Right ventricle myocardium inferior (tissue), 1 donor: ENCODE measurements at regions not wholly inside any gene's neighbourhood (a gene's known extent, or its start where the extent isn't known, plus 50 kb on each side); places are given as distances from the start of the nearest gene placed in this dataset.
"Not testable (repeated sequence)": the region's sequence is repeated elsewhere in the genome, so short reads cannot be mapped to it uniquely, and the experiment has no call there.

Experiments used
- ATAC-seq: fragments of 200-7000 bp; cut with Tn5 transposase; one replicate; pipeline ENCODE4 v1.9.1; 2020; ENCODE audit warnings: mild to moderate bottlenecking, moderate library complexity
- DNase-seq: peaks from one replicate; pipeline ENCODE4 v3.0.0; 2021; ENCODE audit errors: missing footprints
- intact Hi-C: fragments of 100-400 bp; cut with DNase I; formaldehyde crosslinking; loops from one replicate; pipeline ENCODE4 v1.11.0; 2022
- donor health status: DM: no; HTN: yes; CAD: no; lungs with severe emphysema.

DNA sequence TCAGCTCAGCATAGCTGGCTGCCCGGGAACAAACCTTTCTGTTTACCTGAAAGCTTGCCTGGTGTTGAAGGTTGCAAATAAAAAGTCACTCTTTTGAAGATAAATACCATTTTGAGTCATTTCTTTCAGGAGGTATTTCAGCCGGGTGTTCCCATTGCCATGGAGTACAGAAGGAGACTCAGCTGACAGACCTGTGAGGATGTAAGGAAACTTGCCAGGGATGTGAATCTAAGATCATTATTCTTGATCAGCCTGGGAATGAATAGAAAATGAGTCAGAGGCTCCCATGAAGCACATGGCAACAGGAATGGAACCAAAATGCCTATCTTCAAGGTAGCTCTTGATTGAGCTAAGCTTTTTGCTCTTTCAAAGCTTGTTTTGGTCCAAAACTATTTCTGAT, 231.2 kb downstream of the CYRIA start:
- ATAC-seq (no peak), DNase-seq (no peak)
- intact Hi-C loops, result no loop called here

DNA sequence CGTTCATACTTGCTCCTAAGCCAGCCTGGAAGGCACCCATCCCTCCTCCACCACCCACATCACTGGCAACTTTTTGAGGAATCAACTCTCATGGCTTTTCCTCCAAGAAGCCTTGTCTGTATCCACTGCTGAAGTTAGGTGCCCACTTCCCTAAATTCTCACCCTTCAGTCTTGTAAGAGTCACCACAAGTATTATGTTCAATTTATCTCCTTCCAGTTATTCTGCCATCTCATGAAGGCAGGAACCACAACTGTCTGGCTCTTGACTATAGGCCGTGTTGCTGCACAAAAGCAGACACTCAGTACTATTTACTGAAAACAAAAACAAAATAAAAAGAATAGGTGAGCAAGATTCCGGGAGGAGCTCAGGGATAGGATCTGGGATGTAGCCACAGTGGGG, 234.8 kb downstream of the CYRIA start:
- no peak for DNase-seq
- no peak for ATAC-seq
- intact Hi-C loops, result no loop called here

DNA sequence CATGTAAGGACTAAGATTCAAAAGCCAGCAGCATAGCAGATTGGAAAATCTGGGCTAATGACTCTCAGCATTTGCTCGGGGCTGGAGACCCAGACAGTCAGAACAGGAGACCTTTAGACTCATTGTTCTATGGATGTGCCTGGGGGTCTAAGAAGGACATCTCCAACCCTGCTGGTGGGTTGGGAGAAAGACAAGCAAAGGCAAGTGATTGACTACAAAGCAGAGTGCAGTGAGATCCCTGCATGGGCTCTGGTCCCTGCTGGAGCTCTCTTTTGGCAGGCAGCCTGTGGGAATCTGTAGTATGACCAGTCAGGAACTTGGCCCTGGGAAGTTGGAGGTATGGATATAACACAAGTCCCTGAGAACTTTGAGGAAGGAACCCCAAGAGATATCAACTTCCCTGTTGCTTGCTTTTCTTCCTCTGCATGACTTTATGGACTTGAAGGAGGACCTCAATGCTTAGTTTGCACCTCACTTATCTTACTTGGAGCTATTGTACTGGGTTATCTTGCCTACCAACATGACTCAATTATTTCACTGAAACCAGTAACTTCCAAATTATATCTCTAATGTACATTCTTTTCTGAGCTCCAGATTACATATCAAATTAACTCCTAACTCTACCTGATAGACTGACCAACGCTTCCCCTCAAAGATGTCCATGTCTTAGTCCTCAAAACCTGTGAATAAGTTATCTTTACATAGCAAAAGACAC, 236.0 kb downstream of the CYRIA start:
- ATAC-seq (no peak), DNase-seq (no peak)
- intact Hi-C loops, result no loop called here

DNA sequence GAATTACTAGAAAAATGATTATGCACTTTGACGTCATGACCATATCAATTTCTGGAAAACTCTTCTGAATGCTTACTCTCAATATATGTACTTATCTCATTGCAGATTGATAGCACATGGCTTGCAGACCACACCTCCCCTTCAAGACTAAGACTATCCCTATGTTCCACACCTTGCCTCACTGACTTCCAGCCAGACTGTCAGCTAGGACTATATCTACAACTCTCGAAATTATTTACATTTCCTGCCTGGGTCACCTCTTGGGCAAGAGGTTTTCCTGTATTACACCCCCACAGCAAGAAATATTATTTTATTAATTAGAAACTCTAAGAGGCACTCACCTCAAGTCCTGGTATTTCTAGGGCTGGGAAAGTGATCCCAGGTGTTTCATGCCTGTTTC, 236.6 kb downstream of the CYRIA start:
- no peak for DNase-seq
- intact Hi-C loops, result no loop called here
- ATAC-seq, result no peak

DNA sequence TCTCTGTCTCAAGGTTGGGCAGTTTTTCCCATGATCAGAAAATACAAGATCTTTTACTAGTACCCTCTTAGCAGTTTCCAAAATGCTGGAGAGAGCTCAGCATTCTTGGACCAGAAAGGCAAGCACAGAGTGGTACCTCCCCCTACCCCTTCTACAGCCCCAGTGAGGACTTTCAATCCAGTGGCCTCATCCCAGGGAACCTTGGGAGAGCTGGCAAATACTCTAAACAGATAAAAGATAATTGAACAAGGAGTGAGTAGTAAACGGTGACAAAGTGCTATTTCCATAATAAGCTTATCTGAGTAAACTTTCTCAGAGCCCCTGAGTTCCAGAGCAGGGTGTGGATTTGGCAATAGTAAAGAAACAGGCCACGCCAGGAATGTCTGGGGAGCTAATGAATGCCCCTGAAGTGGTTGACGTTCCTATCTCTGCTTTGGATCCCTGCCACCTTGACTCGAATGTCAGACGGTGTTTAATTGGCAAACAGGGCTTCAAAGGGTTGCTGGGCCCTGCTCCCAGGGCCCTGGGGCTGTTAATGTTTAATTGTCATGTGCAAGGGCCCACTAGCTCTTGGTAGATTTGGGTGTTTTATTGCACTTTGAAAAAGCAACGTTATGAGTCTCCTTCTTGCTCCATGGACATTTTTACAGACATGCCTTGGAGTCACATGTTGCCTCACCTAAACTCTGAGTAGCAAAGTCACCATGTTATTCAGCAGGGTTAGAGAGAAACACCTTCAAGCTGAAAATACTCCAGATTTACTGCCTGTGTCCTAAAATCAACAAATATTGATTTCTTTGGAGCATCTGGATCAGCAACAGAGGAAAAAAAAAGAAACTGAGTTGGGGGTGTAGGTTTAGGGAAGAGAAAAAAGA, 239.9 kb downstream of the CYRIA start:
- intact Hi-C loops, result no loop called here
- ATAC-seq (peak; percentile 92), DNase-seq (no peak)

DNA sequence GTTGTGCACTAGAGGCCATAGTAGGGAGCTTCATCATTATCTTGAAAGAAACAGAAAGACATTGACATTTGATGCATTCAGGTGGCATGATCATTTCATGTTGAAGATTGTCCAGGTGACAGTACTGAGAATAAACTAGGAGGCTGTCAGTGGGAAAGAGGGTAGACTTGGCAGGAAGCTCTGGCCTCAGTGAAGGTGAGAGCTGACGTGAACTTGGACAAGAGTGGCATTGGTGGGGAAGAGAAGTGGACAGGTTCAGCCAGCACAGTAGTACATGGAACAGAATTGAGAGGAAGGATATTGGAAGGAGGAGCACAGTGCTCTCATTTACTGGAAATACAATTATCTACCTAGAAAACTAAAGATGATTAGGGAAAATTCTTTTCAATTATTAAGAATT, 245.2 kb downstream of the CYRIA start:
- ATAC-seq, result no peak
- DNase-seq, result no peak
- intact Hi-C loops, result no loop called here

DNA sequence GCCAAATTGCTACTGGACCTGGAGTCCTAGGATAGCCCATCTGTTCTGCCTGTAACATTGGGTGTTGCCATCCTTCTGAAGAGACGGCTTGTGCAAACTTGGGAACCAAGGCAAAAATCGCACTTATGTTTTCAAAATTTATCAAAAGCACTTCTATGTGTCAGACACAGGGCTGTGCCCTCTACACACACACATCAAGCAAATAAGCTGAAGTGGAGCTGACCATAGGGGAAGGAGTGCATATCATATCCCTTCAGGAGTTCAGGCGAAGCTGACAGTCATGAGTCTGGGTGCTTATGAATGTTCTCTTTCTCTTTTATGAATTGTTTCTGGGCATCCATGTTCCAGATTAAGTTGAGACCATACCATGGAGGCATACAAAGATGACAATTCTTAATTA, 247.9 kb downstream of the CYRIA start:
- no peak for DNase-seq
- no peak for ATAC-seq
- intact Hi-C loops, result no loop called here

DNA sequence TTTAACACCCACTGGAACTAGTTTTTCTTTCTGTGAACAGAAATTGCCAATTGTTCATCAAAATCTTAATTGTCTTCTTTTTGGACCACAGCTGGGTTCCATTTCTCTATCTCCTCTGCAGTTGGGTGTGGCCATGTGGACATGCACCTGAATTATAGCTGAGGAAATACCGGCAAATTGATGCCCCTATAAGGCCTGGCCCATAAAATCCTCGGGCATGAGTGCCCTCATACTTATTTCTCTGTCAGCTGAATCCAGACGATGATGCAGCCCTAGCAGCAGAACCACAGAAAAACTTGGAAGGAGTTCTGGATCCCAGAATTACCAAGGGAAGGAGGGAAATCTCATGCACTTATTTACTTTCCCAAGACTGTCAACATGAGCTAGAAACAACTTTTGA, 249.0 kb downstream of the CYRIA start:
- intact Hi-C loops, result no loop called here
- ATAC-seq (no peak), DNase-seq (no peak)

DNA sequence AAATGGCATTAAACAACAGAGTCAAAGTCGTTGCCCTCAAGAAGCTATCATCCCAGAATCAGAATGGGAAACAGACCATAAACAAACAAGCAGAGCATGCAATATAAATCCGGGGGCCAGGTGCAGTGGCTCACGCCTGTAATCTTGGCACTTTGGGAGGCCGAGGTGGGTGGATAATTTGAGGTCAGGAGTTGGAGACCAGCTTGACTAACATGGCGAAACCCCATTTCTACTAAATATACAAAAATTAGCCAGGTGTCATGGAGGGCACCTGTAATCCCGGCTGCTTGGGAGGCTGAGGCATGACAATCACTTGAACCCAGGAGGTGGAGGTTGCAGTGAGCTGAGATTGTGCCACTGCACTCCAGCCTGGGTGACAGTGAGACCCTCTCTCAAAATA, 249.8 kb downstream of the CYRIA start:
- intact Hi-C loops, DNase-seq, ATAC-seq: not testable (repeated sequence)

DNA sequence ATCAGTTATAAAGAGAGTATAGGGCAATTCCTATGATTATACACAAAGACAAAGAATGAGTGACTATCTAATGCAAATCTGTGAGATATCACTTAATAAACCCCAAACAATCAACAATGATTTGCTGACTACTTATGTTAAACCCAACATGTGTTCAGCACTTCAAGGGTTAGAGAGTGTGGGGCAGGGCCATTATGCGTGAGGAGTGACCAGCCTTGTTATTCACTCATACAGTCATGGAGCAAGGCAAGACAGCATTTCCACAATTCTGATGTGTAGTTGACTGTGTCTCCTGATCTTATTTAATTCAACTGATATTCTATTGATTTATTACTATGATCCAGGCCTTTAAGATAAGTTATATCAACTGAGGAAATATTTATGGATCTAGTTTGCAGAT, 251.7 kb downstream of the CYRIA start:
- intact Hi-C loops, result no loop called here
- no peak for ATAC-seq
- DNase-seq, result no peak

DNA sequence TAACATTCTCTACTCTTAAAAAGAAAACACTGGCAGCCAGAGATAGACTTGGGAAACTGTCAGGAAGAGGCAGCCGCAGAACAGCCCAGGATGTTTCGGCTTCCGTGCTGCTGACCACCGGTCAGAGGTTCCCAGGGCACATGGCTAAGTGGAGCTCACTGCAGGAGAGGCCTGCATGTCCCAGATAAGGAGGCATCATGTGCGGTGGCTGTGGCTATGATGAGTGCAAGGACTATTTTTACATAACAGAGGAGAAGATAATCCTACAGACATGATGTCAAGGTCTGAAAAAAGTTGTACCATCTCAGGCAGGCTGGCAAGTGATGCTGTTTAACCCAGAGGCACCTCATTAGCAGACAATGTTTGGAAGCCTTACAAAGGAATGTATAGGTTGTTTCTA, 252.3 kb downstream of the CYRIA start:
- peak; percentile 91 for ATAC-seq

DNA sequence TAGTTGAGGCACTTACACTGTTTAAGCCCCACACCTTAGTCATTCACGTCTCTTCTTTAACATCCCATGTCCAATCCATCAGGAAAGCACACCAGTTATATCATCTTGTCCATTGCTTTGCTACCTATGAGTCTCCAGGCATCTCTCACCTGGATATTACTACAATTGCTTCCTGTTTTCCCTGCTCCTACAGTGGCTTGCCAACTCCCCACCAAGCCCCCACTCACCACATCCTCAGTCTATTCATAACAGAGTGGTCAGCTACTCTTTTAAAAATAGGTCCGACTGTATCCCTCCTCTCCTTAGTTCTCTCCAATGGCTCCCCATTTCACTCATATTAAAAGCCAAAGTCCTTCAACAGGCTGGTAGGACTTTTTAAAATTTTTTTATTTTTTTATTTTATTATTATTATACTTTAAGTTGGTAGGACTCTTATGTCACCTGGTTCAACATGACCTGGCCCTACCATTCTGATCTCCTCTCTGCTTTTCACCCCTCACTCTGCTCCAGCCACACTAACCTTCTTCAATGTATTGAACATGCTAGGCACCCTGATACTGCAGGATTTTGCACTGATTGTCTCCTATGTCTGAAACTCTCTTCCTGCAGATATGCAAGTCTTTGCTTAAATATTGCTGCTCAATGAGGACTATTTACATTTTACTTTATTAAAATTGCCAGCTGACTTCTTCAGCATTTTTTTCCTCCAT, 253.2 kb downstream of the CYRIA start:
- intact Hi-C loops, result no loop called here
- DNase-seq (no peak), ATAC-seq (no peak)

More for the DNA sequence above, 252.3 kb downstream of the CYRIA start:
- intact Hi-C loops, result no loop called here
- DNase-seq, result no peak

DNA sequence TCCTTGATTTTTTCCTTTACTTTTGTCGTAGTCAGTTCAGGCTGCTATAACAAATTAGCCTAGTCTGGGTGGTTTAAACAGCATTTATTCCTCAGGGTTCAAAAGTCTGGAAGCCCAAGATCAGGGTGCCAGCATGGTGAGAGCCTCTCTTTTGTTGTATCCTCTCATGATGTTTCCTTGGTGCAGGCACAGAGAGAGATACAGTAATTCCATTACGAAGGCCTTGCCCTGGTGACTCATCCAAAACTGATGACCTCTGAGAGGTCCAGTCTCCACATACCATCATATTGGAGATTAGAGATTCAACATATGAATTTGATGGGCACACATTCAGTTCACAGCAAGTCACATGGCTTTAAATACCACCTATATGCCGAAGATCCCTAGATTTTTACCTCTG, 253.8 kb downstream of the CYRIA start:
- DNase-seq (no peak), ATAC-seq (no peak)
- intact Hi-C loops, result no loop called here

DNA sequence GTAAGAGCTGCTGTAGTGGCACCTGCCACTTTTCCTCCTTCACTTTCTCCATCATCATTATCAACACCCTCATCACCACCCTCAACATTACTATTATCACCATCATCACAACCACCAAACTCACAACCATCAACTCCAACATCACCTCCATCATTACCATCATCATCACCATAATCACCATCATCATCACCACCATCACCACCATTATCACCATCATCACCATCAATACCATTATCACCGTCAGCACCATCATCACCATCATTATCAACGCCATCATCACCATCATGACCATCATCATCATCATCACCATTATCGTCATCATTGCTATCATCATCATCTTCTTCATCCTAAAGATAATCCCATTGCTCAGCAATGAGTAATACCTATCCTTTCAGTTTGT, 255.8 kb downstream of the CYRIA start:
- no peak for ATAC-seq
- intact Hi-C loops, result no loop called here

DNA sequence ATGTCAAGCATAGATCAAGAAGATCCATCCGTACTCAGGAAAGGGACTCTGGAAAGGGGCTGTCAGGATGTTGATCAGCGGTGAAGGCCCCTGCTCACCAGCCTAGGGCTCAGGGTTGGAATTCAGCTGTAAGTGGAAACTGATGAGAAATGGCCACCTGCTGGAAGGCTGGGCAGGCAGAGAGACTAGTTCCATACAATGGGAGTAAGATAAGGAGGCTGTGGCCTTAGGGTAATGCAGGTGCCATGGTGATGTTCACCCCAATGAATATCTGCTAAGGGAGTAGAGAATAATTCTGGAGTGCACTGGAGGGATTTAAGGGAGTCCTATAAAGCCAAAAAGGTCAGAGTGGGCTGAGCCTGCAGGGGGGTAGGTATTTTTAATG, 256.6 kb downstream of the CYRIA start:
- no peak for ATAC-seq
- no peak for DNase-seq
- intact Hi-C loops, result no loop called here

More for the DNA sequence above, 255.8 kb downstream of the CYRIA start:
- no peak for DNase-seq

DNA sequence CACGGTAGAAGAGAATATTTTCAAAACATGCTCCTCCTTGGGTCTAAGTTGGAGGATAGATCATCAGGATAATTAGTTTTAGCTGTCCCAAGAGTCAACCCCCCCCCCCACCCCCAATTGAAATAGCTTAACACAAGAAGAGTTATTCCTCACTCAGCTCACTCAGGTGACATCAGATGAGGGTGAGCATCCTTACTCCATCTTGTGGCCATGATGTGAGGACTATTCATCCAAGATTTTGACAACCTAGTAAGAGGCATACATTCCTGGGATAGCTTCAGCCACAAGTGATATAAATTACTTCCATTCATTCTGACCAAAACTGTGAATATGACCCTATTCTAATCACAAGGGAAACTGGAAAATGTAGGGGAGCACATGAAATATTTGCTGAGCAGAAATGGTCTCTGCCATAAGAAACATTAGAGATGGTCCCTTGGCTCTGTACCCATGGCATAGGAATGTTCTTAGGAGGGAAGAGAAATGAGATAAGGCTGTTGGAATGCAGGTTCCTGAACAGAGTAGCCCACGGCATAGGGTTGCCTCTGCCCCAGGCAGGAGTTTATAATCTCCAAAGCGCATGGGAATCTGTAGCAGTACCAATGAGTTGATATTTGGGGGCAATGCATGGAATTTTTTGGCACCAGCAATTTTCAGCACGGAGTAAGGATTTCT, 257.2 kb downstream of the CYRIA start:
- intact Hi-C loops, result no loop called here
- DNase-seq (no peak), ATAC-seq (no peak)

DNA sequence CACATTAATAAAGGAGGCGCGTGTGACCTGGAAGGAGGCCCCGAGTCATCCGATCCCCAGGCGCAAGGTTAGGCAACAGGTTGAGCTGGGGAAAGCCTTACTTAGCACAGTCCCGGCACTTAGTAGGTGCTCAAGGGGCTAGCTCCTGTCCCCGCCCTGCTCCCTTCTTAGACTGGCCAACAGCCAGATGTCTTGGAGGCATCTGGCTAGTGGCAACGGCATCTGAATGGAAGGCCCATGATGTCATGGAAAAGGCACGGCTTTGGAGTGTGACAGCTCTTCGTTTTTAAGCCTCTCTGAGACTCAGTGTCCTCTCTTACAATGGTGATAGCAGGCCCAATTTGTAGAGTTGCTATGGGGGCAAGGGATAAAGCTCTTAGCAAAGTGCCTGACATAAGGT, 258.3 kb downstream of the CYRIA start:
- DNase-seq (no peak), ATAC-seq (peak; percentile 72)
- intact Hi-C loops, result no loop called here

DNA sequence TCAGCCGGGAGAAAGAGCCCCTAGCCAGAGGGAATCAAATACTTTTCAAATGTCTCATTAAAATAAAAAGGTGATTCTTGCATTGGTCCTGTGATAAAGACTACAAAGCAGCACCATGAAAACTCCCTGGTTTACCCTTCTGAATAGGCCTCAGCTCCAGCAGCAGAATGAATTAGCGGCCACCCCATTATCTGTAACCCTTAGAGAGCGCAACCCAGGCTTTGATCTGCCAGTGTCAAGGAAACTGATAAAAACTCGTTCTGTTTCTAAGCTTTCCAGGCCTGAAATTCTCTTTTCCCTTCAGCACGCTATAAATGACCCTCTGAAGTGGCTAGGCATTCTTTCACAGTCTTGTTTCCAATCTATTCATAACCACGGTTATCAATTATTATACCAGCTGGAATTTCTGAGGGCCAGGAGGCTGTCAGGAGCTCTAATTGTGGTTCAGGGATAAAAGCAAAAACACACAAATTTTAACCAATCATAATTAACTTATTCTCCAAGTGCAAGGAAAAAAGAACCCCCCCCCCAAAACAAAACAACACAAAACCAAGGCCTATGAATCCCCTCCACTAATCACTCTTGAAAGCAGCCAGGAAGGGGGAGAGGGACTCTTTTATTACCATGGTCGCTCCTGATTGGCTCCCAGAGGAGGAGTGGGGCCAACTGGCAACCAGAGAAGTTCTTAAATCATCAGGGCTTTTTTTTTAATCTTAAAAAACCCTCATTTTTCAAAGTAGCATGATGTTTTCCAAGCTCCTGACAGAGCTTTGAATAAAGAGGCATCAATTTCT, 258.9 kb downstream of the CYRIA start:
- DNase-seq, result no peak
- ATAC-seq, result no peak
- intact Hi-C loops, result no loop called here

DNA sequence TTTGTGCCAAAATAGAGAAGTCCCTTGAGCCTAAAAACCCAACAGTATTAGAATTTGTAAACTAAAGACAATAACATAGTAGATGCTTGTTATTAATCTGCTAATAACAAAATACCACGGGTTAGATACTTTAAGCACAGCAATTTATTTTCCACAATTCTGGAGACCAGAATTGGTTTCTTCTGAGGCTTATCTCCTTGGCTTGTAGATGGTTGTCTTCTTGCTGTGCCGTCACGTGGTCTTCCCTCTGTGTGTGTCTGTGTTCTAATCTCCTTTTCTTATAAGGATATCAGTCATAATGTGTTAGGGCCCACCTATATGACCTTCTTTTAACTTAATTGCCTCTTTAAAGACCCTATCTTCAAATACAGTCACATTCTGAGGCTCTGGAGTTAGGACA, 260.1 kb downstream of the CYRIA start:
- intact Hi-C loops, result no loop called here
- no peak for DNase-seq
- ATAC-seq, result no peak
